ENCODE measurements at regions not wholly inside any gene's neighbourhood (a gene's known extent, or its start where the extent isn't known, plus 50 kb on each side); places are given as distances from the start of the nearest gene placed in this dataset.

GRCh38 chr9:87792831-87793288 lies 66.9 kb downstream of the CTSL start:
- no peak overlapping the region for H3K27ac ChIP-seq
- DNase-seq: no peak
- H3K4me3 ChIP-seq (ENCODE audit: low read depth, low read length): no peak overlapping the region
- H3K9me3 ChIP-seq (ENCODE audit: severe bottlenecking): no peaks in the 10 kb centered on the region
- no peak for TF ChIP-seq CTCF (IDR thresholded peaks at IDR 0.05; ENCODE audit: low read depth, low read length)
- H3K27me3 ChIP-seq (ENCODE audit: insufficient read depth, low read depth, severe bottlenecking): no peaks in the 10 kb centered on the region
- H3K36me3 ChIP-seq: no peaks in the 10 kb centered on the region

DNA sequence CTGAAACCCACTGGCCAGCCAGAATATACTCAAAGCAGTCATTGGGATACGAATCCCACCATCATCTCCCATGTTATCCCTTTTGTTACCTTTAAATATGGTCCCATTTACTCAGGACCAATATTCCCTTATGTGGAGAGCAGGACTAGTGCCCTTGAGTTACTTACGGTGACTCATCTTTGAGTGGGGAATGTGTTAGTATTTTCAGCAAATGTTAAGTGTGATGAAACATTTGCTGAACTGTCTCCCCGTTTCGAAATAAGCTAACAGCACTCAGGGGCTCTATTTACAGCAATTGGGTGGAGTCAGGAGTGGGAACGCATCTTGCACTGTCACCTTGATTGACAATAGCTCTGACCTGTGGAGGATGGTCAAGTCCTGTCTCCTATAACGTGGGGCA lies 67.4 kb downstream of the CTSL start:
- no peak overlapping the region for H3K27ac ChIP-seq
- no peak for TF ChIP-seq CTCF (IDR thresholded peaks at IDR 0.05; ENCODE audit: low read depth, low read length)
- H3K27me3 ChIP-seq (ENCODE audit: insufficient read depth, low read depth, severe bottlenecking): no peaks in the 10 kb centered on the region
- no peaks in the 10 kb centered on the region for H3K36me3 ChIP-seq
- H3K9me3 ChIP-seq (ENCODE audit: severe bottlenecking): no peaks in the 10 kb centered on the region
- no peak for DNase-seq
- no peak overlapping the region for H3K4me3 ChIP-seq (ENCODE audit: low read depth, low read length)

GRCh38 chr9:87795178-87795577 lies 69.3 kb downstream of the CTSL start:
- Histone ChIP-seq H3K9me3 (ENCODE audit: severe bottlenecking) (no peaks in the 10 kb centered on the region), H3K27ac (no peak overlapping the region), H3K4me3 (ENCODE audit: low read depth, low read length) (no peak overlapping the region), H3K36me3 (no peaks in the 10 kb centered on the region), H3K27me3 (ENCODE audit: insufficient read depth, low read depth, severe bottlenecking) (no peaks in the 10 kb centered on the region)
- no peak for TF ChIP-seq CTCF (IDR thresholded peaks at IDR 0.05; ENCODE audit: low read depth, low read length)
- DNase-seq: no peak

DNA sequence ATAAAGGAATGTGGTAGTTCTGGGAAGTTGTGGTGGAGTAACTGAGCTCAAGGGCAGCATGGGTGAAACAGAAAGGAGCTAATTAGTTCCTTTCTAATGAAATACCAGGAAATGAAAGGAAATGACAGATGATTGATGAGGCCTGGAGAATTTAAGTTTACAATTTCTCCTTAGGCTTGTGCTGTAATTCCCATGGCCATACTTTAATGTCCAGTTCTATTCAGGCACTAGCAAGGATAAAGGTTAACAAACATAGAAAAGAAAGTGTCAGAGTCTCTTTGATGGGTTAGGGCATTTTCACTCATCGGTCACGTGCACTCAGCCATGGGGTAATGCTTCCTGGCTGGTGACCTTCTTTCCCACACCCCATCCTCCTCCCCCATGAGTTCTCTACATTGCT lies 70.3 kb downstream of the CTSL start:
- DNase-seq: no peak
- H3K27ac ChIP-seq: no peak overlapping the region
- H3K36me3 ChIP-seq: no peaks in the 10 kb centered on the region
- H3K4me3 ChIP-seq (ENCODE audit: low read depth, low read length): no peak overlapping the region
- no peak for TF ChIP-seq CTCF (IDR thresholded peaks at IDR 0.05; ENCODE audit: low read depth, low read length)
- H3K9me3 ChIP-seq (ENCODE audit: severe bottlenecking): no peaks in the 10 kb centered on the region
- no peaks in the 10 kb centered on the region for H3K27me3 ChIP-seq (ENCODE audit: insufficient read depth, low read depth, severe bottlenecking)

DNA sequence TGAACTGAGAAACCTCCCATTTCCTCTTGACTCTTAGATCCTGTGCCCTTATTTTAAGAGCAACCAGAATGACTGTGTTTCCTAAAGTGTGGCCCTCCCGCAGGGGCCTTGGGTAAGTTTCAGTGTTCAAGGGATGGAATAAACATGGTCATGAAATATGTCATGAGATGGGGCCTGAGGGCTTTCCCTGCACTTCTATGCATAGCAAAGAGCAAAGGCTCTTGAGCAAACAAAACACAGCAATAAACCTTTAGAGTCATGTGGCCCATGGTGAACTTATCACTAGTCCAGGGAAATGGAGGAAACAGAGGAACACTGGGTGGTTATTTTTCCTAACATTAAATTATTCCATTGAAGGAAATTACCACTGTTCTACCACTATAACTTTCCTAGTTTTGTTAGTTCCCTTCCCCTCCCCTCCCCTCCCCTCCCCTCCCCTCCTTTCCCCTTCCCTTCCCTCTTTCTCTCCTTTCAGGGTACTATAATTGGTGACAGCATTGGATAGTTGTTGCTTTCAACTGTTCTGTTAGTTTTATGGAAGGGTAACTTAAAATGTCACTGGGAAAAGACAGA lies 72.4 kb downstream of the CTSL start:
- H3K4me3 ChIP-seq (ENCODE audit: low read depth, low read length): no peak overlapping the region
- H3K27me3 ChIP-seq (ENCODE audit: insufficient read depth, low read depth, severe bottlenecking): no peaks in the 10 kb centered on the region
- H3K36me3 ChIP-seq: no peaks in the 10 kb centered on the region
- no peak for DNase-seq
- no peaks in the 10 kb centered on the region for H3K9me3 ChIP-seq (ENCODE audit: severe bottlenecking)
- H3K27ac ChIP-seq: no peak overlapping the region
- no peak for TF ChIP-seq CTCF (IDR thresholded peaks at IDR 0.05; ENCODE audit: low read depth, low read length)

DNA sequence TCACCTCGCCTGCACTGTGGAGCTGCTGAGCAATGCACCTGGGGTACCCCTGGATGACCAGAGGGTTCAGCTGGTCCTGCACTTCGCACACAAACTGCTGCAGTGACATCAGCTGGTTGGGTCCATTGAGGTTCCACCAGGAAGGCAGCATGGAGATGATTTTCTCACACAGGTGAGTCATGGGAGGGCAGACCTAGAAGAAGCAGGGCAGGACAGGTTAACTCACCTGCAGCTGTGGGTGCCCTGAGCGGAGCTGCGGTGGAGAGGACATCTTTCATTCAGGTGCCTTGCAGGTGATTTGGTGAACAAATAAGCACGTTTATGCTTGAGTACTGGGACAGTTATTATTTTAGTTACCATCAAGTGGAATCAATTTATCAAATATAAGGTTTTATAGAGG lies 73.6 kb downstream of the CTSL start:
- Histone ChIP-seq H3K9me3 (ENCODE audit: severe bottlenecking) (no peaks in the 10 kb centered on the region), H3K27ac (no peak overlapping the region), H3K27me3 (ENCODE audit: insufficient read depth, low read depth, severe bottlenecking) (no peaks in the 10 kb centered on the region), H3K36me3 (no peaks in the 10 kb centered on the region), H3K4me3 (ENCODE audit: low read depth, low read length) (no peak overlapping the region)
- DNase-seq: no peak
- TF ChIP-seq CTCF (IDR thresholded peaks at IDR 0.05; ENCODE audit: low read depth, low read length): no peak
